Muscle layer of colon (tissue), 2 donors: ENCODE measurements at regions not wholly inside any gene's neighbourhood (a gene's known extent, or its start where the extent isn't known, plus 50 kb on each side); places are given as distances from the start of the nearest gene placed in this dataset.

Experiments used
- H3K27ac ChIP-seq: one replicate; pipeline ENCODE4 v1.7.0; 2013; ENCODE audit warnings: low read depth, mild to moderate bottlenecking, low read length, moderate library complexity
- H3K27me3 ChIP-seq, 2 donors: one replicate each; pipeline ENCODE4 v1.7.0; 2013; ENCODE audit warnings: low read length in 2 of 2, mild to moderate bottlenecking in 2 of 2; ENCODE audit not compliant: insufficient read depth in 2 of 2, control insufficient read depth in 1 of 2
- H3K36me3 ChIP-seq: one replicate; pipeline ENCODE4 v1.7.0; 2013; ENCODE audit warnings: mild to moderate bottlenecking, low read length; ENCODE audit not compliant: insufficient read depth
- H3K4me1 ChIP-seq: one replicate; pipeline ENCODE4 v1.7.0; 2013; ENCODE audit warnings: mild to moderate bottlenecking, low read length; ENCODE audit not compliant: insufficient read depth
- H3K4me3 ChIP-seq, 2 donors: one replicate each; pipeline ENCODE4 v1.7.0; 2013; ENCODE audit warnings: low read length in 2 of 2, low read depth in 1 of 2, mild to moderate bottlenecking in 1 of 2, moderate library complexity in 1 of 2
- H3K9ac ChIP-seq: one replicate; pipeline ENCODE4 v1.7.0; 2013; ENCODE audit warnings: low read length
- H3K9me3 ChIP-seq: one replicate; pipeline ENCODE4 v1.7.0; 2013; ENCODE audit warnings: mild to moderate bottlenecking, low read length
- donor health status: abdominal sarcoma.
- donor health status: Adenocarcinoma of cecum.

GRCh38 chr4:81607950-81608349 lies 136.2 kb upstream of the RASGEF1B start:
- Histone ChIP-seq H3K4me3 (no peak overlapping the region), H3K27ac (no peak overlapping the region), H3K36me3 (no peaks in the 10 kb centered on the region), H3K9me3 (no peaks in the 10 kb centered on the region), H3K27me3 (no peaks in the 10 kb centered on the region), H3K4me1 (no peaks in the 10 kb centered on the region), H3K9ac (no peak overlapping the region)

- Histone ChIP-seq H3K9ac (no peak overlapping the region), H3K27ac (no peak overlapping the region), H3K36me3 (no peaks in the 10 kb centered on the region), H3K9me3 (no peaks in the 10 kb centered on the region), H3K4me3 (no peak overlapping the region), H3K4me1 (no peaks in the 10 kb centered on the region), H3K27me3 (no peaks in the 10 kb centered on the region)
Observed at GRCh38 chr4:81606801-81607501, 135.2 kb upstream of the RASGEF1B start.

- H3K4me3 ChIP-seq = no peak overlapping the region
- no peak overlapping the region for H3K27ac ChIP-seq
- no peaks in the 10 kb centered on the region for H3K27me3 ChIP-seq
Observed at GRCh38 chr4:81606166-81606565, 134.5 kb upstream of the RASGEF1B start.

GRCh38 chr4:81605271-81605670 lies 133.6 kb upstream of the RASGEF1B start:
- H3K27me3 ChIP-seq = no peaks in the 10 kb centered on the region
- H3K9ac ChIP-seq = no peak overlapping the region
- no peaks in the 10 kb centered on the region for H3K36me3 ChIP-seq
- H3K4me1 ChIP-seq = peaks cover 13% of the 10 kb centered on the region
- H3K4me3 ChIP-seq = no peak overlapping the region
- H3K27ac ChIP-seq = no peak overlapping the region
- H3K9me3 ChIP-seq = no peaks in the 10 kb centered on the region

More at GRCh38 chr4:81606166-81606565, 134.5 kb upstream of the RASGEF1B start:
- no peaks in the 10 kb centered on the region for H3K9me3 ChIP-seq
- no peak overlapping the region for H3K9ac ChIP-seq
- H3K4me1 ChIP-seq = peaks cover 4% of the 10 kb centered on the region
- H3K36me3 ChIP-seq = no peaks in the 10 kb centered on the region

DNA sequence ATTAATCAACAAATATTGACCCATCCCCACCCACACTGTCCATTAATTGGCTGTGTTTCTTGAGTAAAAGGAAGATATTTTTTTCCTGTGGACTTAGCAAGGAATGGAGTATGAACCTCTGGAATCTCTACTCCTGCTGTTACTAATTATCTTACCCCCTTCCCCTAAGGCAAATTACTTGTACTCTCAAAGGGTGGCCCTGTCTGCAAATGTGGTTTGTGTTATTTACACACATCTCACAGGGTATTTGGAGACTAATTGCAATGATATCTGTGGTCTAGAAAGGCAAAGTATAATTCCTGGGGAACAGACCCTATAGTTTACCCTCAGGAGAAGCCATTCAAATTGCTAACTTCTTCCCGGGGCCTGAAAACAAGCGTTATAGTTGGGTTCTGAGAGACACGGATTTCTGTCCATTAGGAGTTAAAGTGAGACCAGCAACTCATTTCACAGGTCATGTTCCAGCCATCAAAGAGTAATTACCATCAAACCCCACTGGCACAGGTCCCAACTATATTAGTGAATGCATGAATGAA lies 133.0 kb upstream of the RASGEF1B start:
- H3K27ac ChIP-seq = no peak overlapping the region
- no peaks in the 10 kb centered on the region for H3K36me3 ChIP-seq
- no peaks in the 10 kb centered on the region for H3K9me3 ChIP-seq
- H3K4me3 ChIP-seq = no peak overlapping the region
- peaks cover 17% of the 10 kb centered on the region for H3K4me1 ChIP-seq
- no peak overlapping the region for H3K9ac ChIP-seq
- no peaks in the 10 kb centered on the region for H3K27me3 ChIP-seq

GRCh38 chr4:81602854-81603253 lies 131.1 kb upstream of the RASGEF1B start:
- H3K27ac ChIP-seq = no peak overlapping the region

DNA sequence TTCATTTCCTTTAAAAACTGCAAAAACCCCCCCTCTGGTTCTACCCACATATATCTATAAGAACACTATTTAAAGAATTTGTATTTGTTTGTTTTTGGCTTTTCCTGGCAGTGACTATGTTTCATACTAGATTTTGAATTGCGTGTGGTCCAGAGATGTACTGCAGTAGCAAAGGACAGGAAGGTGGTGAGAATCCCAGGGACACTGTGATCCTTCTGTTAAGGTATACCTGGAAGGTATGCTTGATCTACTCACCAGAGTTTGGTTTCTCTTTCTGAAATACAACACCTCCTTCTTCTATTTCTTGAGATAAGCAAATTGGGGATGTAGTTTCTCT lies 129.6 kb upstream of the RASGEF1B start:
- Histone ChIP-seq H3K9me3 (no peaks in the 10 kb centered on the region), H3K36me3 (no peaks in the 10 kb centered on the region), H3K27ac (no peak overlapping the region), H3K27me3 (no peaks in the 10 kb centered on the region), H3K4me1 (peaks cover 27% of the 10 kb centered on the region), H3K9ac (no peak overlapping the region), H3K4me3 (no peak overlapping the region)

More at GRCh38 chr4:81602854-81603253, 131.1 kb upstream of the RASGEF1B start:
- H3K4me3 ChIP-seq = no peak overlapping the region
- no peaks in the 10 kb centered on the region for H3K27me3 ChIP-seq
- no peak overlapping the region for H3K9ac ChIP-seq
- no peaks in the 10 kb centered on the region for H3K36me3 ChIP-seq
- peaks cover 23% of the 10 kb centered on the region for H3K4me1 ChIP-seq
- H3K9me3 ChIP-seq = no peaks in the 10 kb centered on the region

GRCh38 chr4:81600520-81601357 lies 129.0 kb upstream of the RASGEF1B start:
- H3K27ac ChIP-seq = peak overlapping the region; percentile 15
- no peaks in the 10 kb centered on the region for H3K36me3 ChIP-seq
- no peak overlapping the region for H3K4me3 ChIP-seq

DNA sequence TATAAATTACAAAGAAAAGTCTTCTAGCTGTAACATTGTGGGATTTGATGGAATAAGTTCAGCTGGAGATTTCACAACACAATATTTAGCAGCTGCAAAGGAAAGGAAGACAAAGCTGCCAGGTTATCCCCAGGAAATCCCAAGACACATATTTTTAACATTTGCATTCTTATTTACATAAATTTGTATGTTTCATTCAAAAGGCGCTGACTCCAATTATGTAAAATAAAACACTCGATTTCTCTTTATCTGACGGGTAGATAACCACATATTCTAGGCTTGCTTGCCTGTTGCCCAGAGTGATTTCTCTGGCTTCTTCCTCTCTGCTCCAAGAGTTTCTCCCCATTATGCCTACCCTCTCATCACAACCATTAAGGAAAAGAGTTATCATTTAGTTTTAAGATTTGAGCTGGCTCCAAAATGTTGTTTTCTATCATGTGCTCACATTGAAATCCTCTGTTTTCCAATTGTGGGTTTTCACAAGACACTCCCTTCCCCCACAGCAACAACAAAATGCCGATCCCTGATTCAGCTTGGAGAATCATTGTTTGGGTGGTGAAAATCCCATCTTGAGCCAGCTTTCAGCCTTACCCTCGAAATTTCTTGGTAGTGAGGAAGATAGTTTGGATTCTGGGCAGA lies 128.2 kb upstream of the RASGEF1B start:
- no peak overlapping the region for H3K27ac ChIP-seq

More at GRCh38 chr4:81600520-81601357, 129.0 kb upstream of the RASGEF1B start:
- H3K4me1 ChIP-seq = peaks cover 33% of the 10 kb centered on the region
- H3K9me3 ChIP-seq = no peaks in the 10 kb centered on the region
- no peak overlapping the region for H3K9ac ChIP-seq
- H3K27me3 ChIP-seq = no peaks in the 10 kb centered on the region

DNA sequence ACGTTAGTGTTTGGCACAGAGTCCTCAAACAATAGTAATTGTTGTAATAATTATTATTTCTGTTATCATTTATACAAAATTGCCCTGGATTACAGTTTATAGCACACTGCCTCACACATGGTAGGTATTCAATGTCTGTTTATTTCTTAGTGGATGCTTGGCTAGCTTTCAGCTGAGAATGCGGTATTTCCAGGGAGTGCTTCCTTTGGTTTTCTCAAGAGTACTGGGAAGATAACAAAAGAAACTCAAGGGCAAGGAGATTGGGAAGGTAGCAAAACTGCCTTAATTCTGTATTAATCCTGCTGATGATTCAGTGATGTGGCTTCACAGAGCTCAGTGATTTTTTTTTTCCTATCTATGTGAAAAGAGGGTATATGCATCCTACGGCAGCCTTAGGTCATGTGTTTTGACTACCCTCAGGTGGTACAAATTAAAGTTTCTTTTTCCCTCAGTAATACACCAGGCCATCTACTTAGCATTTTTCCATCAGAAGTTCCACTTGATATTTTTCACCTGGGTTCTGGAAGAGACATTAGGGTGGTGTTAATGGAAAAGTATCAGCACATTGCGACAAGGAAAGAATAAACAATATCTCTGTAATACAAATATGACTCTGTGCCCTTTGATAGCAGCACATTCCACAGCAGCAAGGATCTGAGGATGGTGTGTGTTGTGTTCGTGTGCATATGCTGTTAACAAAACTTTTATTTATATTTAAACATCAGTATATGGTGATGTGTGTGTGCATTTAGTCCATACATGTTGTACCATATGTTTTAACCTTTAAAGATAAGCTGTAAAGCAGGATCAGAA lies 124.3 kb upstream of the RASGEF1B start:
- H3K4me3 ChIP-seq = no peak overlapping the region
- H3K9ac ChIP-seq = no peak overlapping the region
- no peak overlapping the region for H3K27ac ChIP-seq
- H3K27me3 ChIP-seq = no peaks in the 10 kb centered on the region
- no peaks in the 10 kb centered on the region for H3K36me3 ChIP-seq
- no peaks in the 10 kb centered on the region for H3K9me3 ChIP-seq
- H3K4me1 ChIP-seq = peaks cover 35% of the 10 kb centered on the region

More for the DNA sequence above, 128.2 kb upstream of the RASGEF1B start:
- no peaks in the 10 kb centered on the region for H3K36me3 ChIP-seq
- peaks cover 40% of the 10 kb centered on the region for H3K4me1 ChIP-seq
- H3K27me3 ChIP-seq = no peaks in the 10 kb centered on the region
- H3K9me3 ChIP-seq = no peaks in the 10 kb centered on the region
- H3K9ac ChIP-seq = no peak overlapping the region
- no peak overlapping the region for H3K4me3 ChIP-seq

DNA sequence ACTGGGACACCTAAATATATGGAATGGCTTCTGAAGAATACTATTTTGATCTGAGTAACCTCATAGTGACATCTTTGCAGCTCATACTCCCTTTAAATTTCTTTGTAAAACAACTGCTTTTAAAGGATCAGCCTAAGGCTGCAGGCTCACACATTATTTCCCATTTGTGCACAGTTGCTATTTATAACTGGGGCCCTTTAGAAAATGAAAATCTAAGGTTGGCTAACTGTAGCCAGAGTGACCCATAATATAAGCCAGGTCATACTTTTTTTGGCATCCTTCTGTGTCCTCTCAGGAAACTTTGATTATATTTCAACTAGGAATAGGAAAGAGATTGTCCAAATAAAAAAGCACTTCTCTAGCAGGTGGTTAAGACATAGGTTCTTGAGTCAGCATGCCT lies 123.6 kb upstream of the RASGEF1B start:
- Histone ChIP-seq H3K36me3 (no peaks in the 10 kb centered on the region), H3K27ac (no peak overlapping the region), H3K9me3 (no peaks in the 10 kb centered on the region), H3K4me1 (peaks cover 28% of the 10 kb centered on the region), H3K9ac (no peak overlapping the region), H3K27me3 (no peaks in the 10 kb centered on the region), H3K4me3 (no peak overlapping the region)
